NOMO-1 (cell line): ENCODE measurements at regions not wholly inside any gene's neighbourhood (a gene's known extent, or its start where the extent isn't known, plus 50 kb on each side); places are given as distances from the start of the nearest gene placed in this dataset.
A peak's percentile ranks its signal among the peaks of the same experiment; 100 is the strongest.

ENCODE experiments used
- DNase-seq, 2 experiments: peaks; one replicate each; lab custom pipeline; 2025; ENCODE audit not compliant: unreplicated experiment in 2 of 2; lab: John Stamatoyannopoulos, UW

- peak in 1 of 2 experiments; percentile 28 for DNase-seq
Measured at GRCh38 chr6:148179786-148180185, 162.9 kb upstream of the SASH1 start.

GRCh38 chr6:148182378-148182777 is 160.3 kb upstream of the SASH1 start:
- DNase-seq: no peak

- DNase-seq: no peak
Measured at GRCh38 chr6:148183776-148184175, 158.9 kb upstream of the SASH1 start.

- DNase-seq: no peak
Measured at GRCh38 chr6:148186916-148187315, 155.7 kb upstream of the SASH1 start.

- no peak for DNase-seq
Measured at GRCh38 chr6:148192310-148192709, 150.3 kb upstream of the SASH1 start.

GRCh38 chr6:148193063-148193680 is 149.5 kb upstream of the SASH1 start:
- DNase-seq: no peak

GRCh38 chr6:148195511-148195910 is 147.1 kb upstream of the SASH1 start:
- DNase-seq: no peak

- DNase-seq: no peak
Measured at GRCh38 chr6:148199584-148199983, 143.1 kb upstream of the SASH1 start.

GRCh38 chr6:148200293-148200692 is 142.3 kb upstream of the SASH1 start:
- DNase-seq: no peak

GRCh38 chr6:148200781-148201180 is 141.9 kb upstream of the SASH1 start:
- peak; percentile 7 to 52 for DNase-seq

- DNase-seq: no peak
Measured at GRCh38 chr6:148203281-148203925, 139.2 kb upstream of the SASH1 start.

GRCh38 chr6:148203970-148204369 is 138.7 kb upstream of the SASH1 start:
- DNase-seq: peak; percentile 90 to 98

GRCh38 chr6:148208298-148208697 is 134.3 kb upstream of the SASH1 start:
- DNase-seq: no peak

GRCh38 chr6:148211777-148212324 is 130.8 kb upstream of the SASH1 start:
- no peak for DNase-seq

- DNase-seq: peak in 1 of 2 experiments; percentile 36
Measured at GRCh38 chr6:148212366-148212765, 130.3 kb upstream of the SASH1 start.

GRCh38 chr6:148213366-148213765 is 129.3 kb upstream of the SASH1 start:
- no peak for DNase-seq

- no peak for DNase-seq
Measured at GRCh38 chr6:148214667-148215066, 128.0 kb upstream of the SASH1 start.

- no peak for DNase-seq
Measured at GRCh38 chr6:148217051-148217450, 125.6 kb upstream of the SASH1 start.

- DNase-seq: no peak
Measured at GRCh38 chr6:148217921-148218320, 124.7 kb upstream of the SASH1 start.

GRCh38 chr6:148218542-148219258 is 123.9 kb upstream of the SASH1 start:
- no peak for DNase-seq

GRCh38 chr6:148221196-148221979 is 121.2 kb upstream of the SASH1 start:
- DNase-seq: no peak
